OCI-LY7 (cell line): ENCODE measurements at regions not wholly inside any gene's neighbourhood (a gene's known extent, or its start where the extent isn't known, plus 50 kb on each side); places are given as distances from the start of the nearest gene placed in this dataset.

ENCODE experiments used
- CTCF ChIP-seq: fragments of 200-600 bp; sonication (generic); conservative IDR thresholded peaks from 2 replicates; pipeline ENCODE4 v1.5.1; 2014; ENCODE audit warnings: mild to moderate bottlenecking, antibody characterized with exemption, low read length, moderate library complexity, mixed read lengths
- EZH2phosphoT487 ChIP-seq: fragments of 200-600 bp; sonication (generic); IDR thresholded peaks from 2 replicates; pipeline ENCODE4 v1.6.1; 2018; ENCODE audit warnings: low read depth, borderline replicate concordance, mild to moderate bottlenecking, mixed run types, antibody characterized with exemption, low read length, moderate library complexity, mixed read lengths

GRCh38 chr6:100184473-100184872 is 190.4 kb upstream of the MCHR2 start:
- no peak for TF ChIP-seq CTCF
- no peak for TF ChIP-seq EZH2phosphoT487
